ENCODE measurements at regions not wholly inside any gene's neighbourhood (a gene's known extent, or its start where the extent isn't known, plus 50 kb on each side); places are given as distances from the start of the nearest gene placed in this dataset.
"Not testable (repeated sequence)": the region's sequence is repeated elsewhere in the genome, so short reads cannot be mapped to it uniquely, and the experiment has no call there.

- DNase-seq, result no peak
These were observed 202.3 kb upstream of the POU1F1 start for GRCh38 chr3:87478716-87479115.

- DNase-seq, result no peak
These were observed 197.6 kb upstream of the POU1F1 start for GRCh38 chr3:87473944-87474343.

- no peak for DNase-seq
These were observed 192.6 kb upstream of the POU1F1 start for GRCh38 chr3:87468938-87469337.

GRCh38 chr3:87468235-87468634 lies 191.9 kb upstream of the POU1F1 start:
- DNase-seq, result no peak

GRCh38 chr3:87462228-87462627 lies 185.8 kb upstream of the POU1F1 start:
- no peak for DNase-seq

- no peak for DNase-seq
These were observed 185.1 kb upstream of the POU1F1 start for GRCh38 chr3:87461443-87461842.

- DNase-seq, result no peak
These were observed 184.7 kb upstream of the POU1F1 start for GRCh38 chr3:87461036-87461435.

GRCh38 chr3:87448558-87448957 lies 172.2 kb upstream of the POU1F1 start:
- DNase-seq, result no peak

- DNase-seq, result no peak
These were observed 170.5 kb upstream of the POU1F1 start for GRCh38 chr3:87446849-87447387.

GRCh38 chr3:87442470-87442869 lies 166.1 kb upstream of the POU1F1 start:
- no peak for DNase-seq

GRCh38 chr3:87437765-87438164 lies 161.4 kb upstream of the POU1F1 start:
- DNase-seq, result no peak

GRCh38 chr3:87436781-87437543 lies 160.6 kb upstream of the POU1F1 start:
- DNase-seq, result no peak

- no peak for DNase-seq
These were observed 159.7 kb upstream of the POU1F1 start for GRCh38 chr3:87435926-87436620.

GRCh38 chr3:87433445-87433844 lies 157.1 kb upstream of the POU1F1 start:
- not testable (repeated sequence) for DNase-seq

- DNase-seq, result no peak
These were observed 150.5 kb upstream of the POU1F1 start for GRCh38 chr3:87426918-87427317.

- no peak for DNase-seq
These were observed 148.7 kb upstream of the POU1F1 start for GRCh38 chr3:87425056-87425455.

- DNase-seq, result no peak
These were observed 147.0 kb upstream of the POU1F1 start for GRCh38 chr3:87423336-87423735.

GRCh38 chr3:87422333-87422732 lies 145.9 kb upstream of the POU1F1 start:
- DNase-seq, result no peak

- no peak for DNase-seq
These were observed 143.8 kb upstream of the POU1F1 start for GRCh38 chr3:87420171-87420570.

GRCh38 chr3:87414271-87414670 lies 137.9 kb upstream of the POU1F1 start:
- DNase-seq, result no peak

GRCh38 chr3:87413814-87414213 lies 137.4 kb upstream of the POU1F1 start:
- DNase-seq, result no peak

GRCh38 chr3:87410110-87410509 lies 133.7 kb upstream of the POU1F1 start:
- no peak for DNase-seq

- DNase-seq, result no peak
These were observed 121.9 kb upstream of the POU1F1 start for GRCh38 chr3:87398168-87398801.

- no peak for DNase-seq
These were observed 120.8 kb upstream of the POU1F1 start for GRCh38 chr3:87397211-87397610.

Data from MV-4-11 (cell line).